ENCODE measurements at regions not wholly inside any gene's neighbourhood (a gene's known extent, or its start where the extent isn't known, plus 50 kb on each side); places are given as distances from the start of the nearest gene placed in this dataset.
"Not testable (repeated sequence)": the region's sequence is repeated elsewhere in the genome, so short reads cannot be mapped to it uniquely, and the experiment has no call there.

GRCh38 chr21:20020026-20020425, 978.2 kb upstream of the NCAM2 start:
- no peak for DNase-seq

DNA sequence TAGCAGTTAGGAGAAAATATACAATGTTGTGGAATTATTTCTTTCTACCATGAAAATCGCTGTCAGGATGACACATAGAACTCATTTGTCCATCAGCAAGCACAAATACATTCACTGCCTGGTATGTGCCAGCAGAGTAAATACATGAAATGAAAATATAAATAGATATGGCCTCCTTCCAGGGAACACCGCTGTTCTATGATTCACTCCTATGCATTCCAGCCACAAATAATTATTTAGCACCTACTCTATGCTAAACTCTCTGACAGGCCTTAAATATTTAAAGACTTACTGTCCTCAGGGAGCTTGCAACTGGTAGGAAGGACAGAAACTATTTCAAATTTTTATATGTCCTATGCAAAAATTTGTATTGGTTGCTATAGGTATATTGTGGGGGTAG, 975.0 kb upstream of the NCAM2 start:
- DNase-seq = no peak

GRCh38 chr21:20024741-20025140, 973.5 kb upstream of the NCAM2 start:
- no peak for DNase-seq

DNA sequence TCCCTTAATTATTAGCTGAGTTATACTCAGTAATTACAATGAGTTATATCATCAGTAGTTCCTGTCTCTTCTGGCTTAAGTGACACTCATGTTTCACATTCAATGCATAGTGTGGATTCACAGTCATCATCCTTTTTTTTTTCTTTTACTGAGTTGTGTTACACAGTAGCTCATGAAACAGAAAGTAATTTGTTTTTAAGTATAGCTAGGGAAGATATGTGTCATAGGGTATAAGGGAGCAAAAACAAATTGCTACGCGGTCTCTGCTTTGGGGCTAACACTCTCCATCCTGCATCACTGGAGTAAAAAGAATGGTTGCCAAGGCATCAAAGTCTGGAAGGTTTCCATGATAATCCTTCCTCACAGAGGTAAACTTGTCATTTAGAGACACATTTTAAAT, 971.7 kb upstream of the NCAM2 start:
- no peak for DNase-seq

DNA sequence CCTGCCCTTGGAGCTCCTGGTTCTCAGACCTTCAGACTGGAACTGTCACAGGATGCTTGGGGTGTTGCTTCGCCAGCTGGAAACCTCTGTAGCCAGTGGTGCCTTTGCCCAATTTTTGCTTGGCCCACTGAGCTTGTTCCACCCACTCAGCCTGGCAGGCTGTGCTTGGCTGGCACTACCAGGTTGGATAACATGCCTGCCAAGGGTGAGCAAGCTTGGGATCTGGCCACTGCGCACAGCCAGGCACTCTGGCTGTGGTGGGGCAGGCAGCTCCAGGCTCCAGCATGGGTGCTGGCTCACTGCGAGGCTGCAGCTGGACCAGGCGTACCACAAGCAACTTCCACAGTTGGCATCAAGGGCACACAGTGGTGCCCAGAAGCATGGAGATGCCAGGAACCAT, 967.8 kb upstream of the NCAM2 start:
- DNase-seq = no peak

GRCh38 chr21:20031807-20032206, 966.4 kb upstream of the NCAM2 start:
- no peak for DNase-seq

- no peak for DNase-seq
Observed at GRCh38 chr21:20040768-20041167, 957.4 kb upstream of the NCAM2 start.

DNA sequence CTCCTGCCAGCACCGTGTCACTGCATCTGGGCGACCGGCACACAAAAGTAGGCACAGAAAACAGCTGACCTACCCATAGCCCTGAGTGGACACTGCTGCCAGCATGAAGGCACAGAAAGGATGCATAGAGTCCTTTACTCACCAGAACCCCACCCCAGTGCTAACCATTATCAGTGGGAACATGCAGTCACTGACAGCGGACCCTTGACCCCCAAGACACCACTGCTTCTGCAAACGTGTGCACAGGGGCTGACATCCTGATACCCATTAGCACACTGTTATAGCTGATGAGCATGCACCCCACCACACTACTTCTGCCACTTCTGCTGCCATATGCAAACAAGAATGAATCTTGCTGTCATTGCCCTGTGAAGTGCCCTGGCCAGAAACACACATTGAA, 953.0 kb upstream of the NCAM2 start:
- DNase-seq = no peak

DNA sequence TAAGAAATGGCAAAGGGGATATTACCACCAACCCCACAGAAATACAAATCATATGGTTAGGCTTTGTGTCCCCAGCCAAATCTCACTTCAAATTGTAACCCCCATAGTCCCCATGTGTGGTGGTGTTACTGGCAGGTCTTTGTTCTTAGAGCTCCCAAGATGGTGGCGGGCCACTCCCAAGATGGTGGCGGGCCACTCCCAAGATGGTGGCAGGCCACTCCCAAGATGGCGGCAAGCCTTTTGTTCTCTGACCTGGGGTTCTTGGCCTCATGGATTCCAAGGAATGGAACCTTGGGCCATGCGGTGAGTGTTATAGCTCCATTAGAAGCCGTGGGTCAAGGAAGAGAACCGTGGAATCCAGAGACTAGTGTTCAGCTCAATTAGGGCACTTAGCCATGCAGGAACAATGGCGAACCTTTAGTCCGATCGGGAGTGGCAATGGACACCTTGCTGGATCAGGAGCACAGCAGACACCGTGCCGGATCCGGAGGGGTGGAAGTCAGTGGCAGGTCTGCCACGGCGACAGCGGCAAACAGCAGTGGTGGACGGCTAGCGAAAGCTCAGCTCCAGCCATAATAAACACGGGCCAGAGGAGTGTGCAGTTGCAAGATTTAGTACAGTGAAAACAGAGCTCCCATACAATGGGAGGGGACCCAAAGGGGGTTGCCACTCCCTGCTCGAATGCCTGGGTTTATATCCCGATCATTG, 949.9 kb upstream of the NCAM2 start:
- DNase-seq = not testable (repeated sequence)

GRCh38 chr21:20083336-20083735, 914.9 kb upstream of the NCAM2 start:
- DNase-seq = no peak

DNA sequence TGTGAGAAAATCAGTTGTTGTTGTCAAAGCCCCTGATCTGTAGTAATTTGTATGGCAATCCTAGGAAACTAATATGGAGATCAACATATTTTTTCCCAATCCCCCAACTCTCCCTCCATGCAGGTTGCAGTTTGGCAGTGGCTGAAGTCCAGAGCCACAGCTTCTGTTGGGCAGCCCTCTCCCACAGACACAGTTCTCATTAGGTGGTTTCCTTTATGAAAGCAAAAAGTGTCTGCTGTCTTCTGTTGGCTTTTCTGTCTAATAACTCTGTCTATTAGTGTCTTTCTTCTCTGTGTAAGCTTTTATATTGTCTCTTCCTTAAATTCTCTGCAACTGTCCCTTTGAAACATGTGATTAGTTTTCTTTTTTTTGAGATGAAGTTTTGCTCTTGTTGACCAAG, 914.3 kb upstream of the NCAM2 start:
- DNase-seq = no peak

GRCh38 chr21:20086508-20086907, 911.7 kb upstream of the NCAM2 start:
- no peak for DNase-seq

DNA sequence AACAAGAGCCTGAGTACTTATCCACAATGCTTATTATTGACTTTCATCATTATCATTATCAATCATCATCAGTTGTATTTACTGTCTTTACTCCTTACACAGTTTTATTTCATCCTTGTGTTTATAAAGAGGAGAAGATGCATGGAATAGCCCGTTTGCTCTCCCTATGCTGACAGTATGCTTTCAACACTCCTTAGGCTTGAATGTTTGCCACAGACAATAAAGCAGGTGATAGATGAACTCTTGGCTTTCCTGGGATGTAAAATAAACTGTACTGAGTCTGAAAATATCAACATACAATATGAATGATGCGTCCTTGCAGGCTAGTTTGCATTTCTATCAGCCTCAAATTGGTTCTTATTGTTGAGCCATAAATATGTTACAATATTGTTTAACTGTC, 891.8 kb upstream of the NCAM2 start:
- DNase-seq = no peak

DNA sequence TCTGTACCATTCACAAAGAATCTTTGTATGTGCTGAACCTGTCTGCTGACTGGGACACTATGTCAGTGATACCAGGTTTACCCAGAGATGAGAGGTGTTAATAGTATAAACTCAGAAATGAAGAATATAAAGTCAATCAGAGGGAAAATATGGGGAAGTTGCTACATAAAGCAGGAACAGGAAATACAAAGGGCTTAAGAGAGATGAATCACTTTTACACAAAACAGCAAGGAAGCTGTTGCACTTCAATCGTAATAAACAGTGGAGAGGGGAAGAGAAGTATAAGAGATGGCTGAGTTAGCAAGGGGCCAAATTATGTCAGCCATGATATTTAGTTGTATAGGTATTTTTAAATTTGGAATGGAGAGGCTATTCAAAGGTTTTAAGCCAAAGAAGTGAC, 890.2 kb upstream of the NCAM2 start:
- no peak for DNase-seq

DNA sequence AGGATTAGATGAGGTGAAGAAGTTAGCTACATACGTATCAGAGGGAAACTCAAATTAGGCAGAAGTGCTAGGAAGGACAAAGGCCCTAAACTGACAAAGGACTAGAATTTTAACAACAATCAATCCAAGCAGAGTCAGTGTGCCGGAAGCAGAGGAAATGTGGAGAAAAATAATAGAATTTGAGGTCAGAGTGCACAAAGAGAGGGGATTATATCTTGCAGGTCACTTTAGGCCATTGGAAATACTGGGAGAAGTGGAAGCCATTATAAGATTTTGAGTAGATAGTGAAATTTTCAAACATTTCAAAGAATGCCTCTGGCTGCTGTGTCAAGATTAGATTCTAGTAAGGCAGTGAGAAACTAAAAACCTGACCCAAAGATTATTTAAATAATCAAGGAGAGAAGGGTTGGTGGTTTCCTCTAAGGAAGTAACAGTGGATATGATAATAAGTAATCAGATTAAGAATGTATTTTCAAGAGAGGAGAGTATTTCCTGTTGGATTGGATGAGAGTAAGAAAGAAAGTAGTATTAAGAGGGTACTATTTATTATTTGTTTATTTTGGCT, 889.2 kb upstream of the NCAM2 start:
- DNase-seq = no peak

DNA sequence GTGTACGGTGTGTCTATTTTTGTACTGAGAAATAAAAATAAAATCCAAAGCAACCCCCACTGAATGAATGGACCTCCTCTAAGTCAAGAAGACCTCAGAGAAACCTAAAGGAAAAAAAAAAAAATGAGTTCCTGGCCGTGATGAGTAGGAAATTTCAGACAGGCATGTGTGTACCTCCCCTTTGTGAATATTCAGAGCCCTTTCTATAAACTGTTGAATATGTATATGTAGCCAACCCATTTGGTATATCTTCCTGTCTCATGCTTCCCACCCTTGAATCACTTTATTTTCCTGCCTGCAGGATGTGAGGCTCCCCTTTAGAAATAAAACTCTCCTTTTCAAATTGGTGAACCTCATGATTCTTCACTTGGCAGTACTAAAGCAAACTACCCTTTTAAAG, 887.8 kb upstream of the NCAM2 start:
- DNase-seq = no peak

GRCh38 chr21:20151741-20152140, 846.5 kb upstream of the NCAM2 start:
- DNase-seq = no peak

- DNase-seq = no peak
Observed at GRCh38 chr21:20163167-20163566, 835.0 kb upstream of the NCAM2 start.

- no peak for DNase-seq
Observed at GRCh38 chr21:20167059-20167458, 831.1 kb upstream of the NCAM2 start.

- no peak for DNase-seq
Observed at GRCh38 chr21:20169812-20170576, 828.2 kb upstream of the NCAM2 start.

DNA sequence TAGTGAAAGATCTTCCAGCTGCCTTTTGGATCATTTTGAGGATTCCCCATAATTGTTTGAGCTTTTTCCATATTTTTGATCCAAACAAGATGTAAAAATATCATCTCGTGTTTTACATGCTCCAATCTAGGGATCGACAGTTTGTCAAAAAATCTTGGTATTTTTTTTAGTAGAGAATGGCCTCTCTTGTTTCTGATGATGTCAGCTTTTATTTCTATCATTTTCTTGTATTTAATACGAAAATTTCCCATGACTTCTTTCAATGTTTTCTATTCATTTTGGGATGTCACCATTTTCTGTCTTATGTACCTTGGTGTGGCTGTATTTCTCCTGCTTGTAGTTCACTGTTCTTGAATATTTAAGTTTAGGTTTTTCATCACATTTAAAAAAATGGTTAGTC, 812.0 kb upstream of the NCAM2 start:
- no peak for DNase-seq

- DNase-seq = no peak
Observed at GRCh38 chr21:20187028-20187427, 811.2 kb upstream of the NCAM2 start.

GRCh38 chr21:20201323-20201722, 796.9 kb upstream of the NCAM2 start:
- DNase-seq = not testable (repeated sequence)

- DNase-seq = no peak
Observed at GRCh38 chr21:20207335-20207734, 790.9 kb upstream of the NCAM2 start.

Data from NCI-H1436 (cell line).